Mesodermal cell (in vitro differentiated cells): ENCODE measurements at regions not wholly inside any gene's neighbourhood (a gene's known extent, or its start where the extent isn't known, plus 50 kb on each side); places are given as distances from the start of the nearest gene placed in this dataset.
"Not testable (repeated sequence)": the region's sequence is repeated elsewhere in the genome, so short reads cannot be mapped to it uniquely, and the experiment has no call there.

Experiments
- H3K27ac ChIP-seq: 2 replicates; pipeline ENCODE4 v1.7.0; 2013; ENCODE audit warnings: mild to moderate bottlenecking, low read depth, low read length, moderate library complexity; ENCODE audit not compliant: severe bottlenecking
- H3K36me3 ChIP-seq: 2 replicates; pipeline ENCODE4 v1.7.1; 2013; ENCODE audit warnings: mild to moderate bottlenecking, low read length, moderate library complexity; ENCODE audit not compliant: control insufficient read depth, insufficient read depth
- H3K4me1 ChIP-seq: one replicate; pipeline ENCODE4 v1.7.1; 2013; ENCODE audit warnings: mild to moderate bottlenecking, low read length; ENCODE audit not compliant: insufficient read depth, control insufficient read depth, poor library complexity, severe bottlenecking
- H3K4me3 ChIP-seq: 2 replicates; pipeline ENCODE4 v1.7.0; 2013; ENCODE audit warnings: low read length, control low read depth, mild to moderate bottlenecking; ENCODE audit not compliant: insufficient read depth, poor library complexity, severe bottlenecking; ENCODE audit errors: extremely low read depth
- H3K9me3 ChIP-seq: 2 replicates; pipeline ENCODE4 v1.7.1; 2013; ENCODE audit warnings: mild to moderate bottlenecking, low read length, moderate library complexity; ENCODE audit not compliant: control insufficient read depth
- WGBS, 2 experiments: methylation state at CpG; one replicate each; pipeline ENCODE4 v1.1.5; 2013; ENCODE audit warnings: missing lambda C conversion rate in 2 of 2; ENCODE audit not compliant: insufficient coverage in 2 of 2; 5-methylcytosine and 5-hydroxymethylcytosine counted together

GRCh38 chr2:83342860-83343329 lies 1116.2 kb downstream of the SUCLG1 start:
- H3K4me1 ChIP-seq, result no peaks in the 10 kb centered on the region
- WGBS, 2 experiments, result 80% methylated on average over 1 of the region's 2 CpGs; no CpG with 5 or more reads in 1 of the 2 experiments
- H3K9me3 ChIP-seq, result no peaks in the 10 kb centered on the region
- no peak overlapping the region for H3K4me3 ChIP-seq
- H3K36me3 ChIP-seq, result no peaks in the 10 kb centered on the region
- H3K27ac ChIP-seq, result no peak overlapping the region

- Histone ChIP-seq H3K4me1 (no peaks in the 10 kb centered on the region), H3K9me3 (no peaks in the 10 kb centered on the region), H3K36me3 (no peaks in the 10 kb centered on the region), H3K4me3 (no peak overlapping the region), H3K27ac (no peak overlapping the region)
- WGBS, 2 experiments, result 86 to 100% methylated on average over 1 to 3 of the region's 3 CpGs
Observed at GRCh38 chr2:83340424-83340823, 1118.7 kb downstream of the SUCLG1 start.

GRCh38 chr2:83339942-83340341 lies 1119.1 kb downstream of the SUCLG1 start:
- not testable (repeated sequence) for H3K36me3 ChIP-seq, H3K27ac ChIP-seq, H3K9me3 ChIP-seq, H3K4me3 ChIP-seq, H3K4me1 ChIP-seq
- 80 to 100% methylated on average over 1 to 2 of the region's 5 CpGs for WGBS, 2 experiments

GRCh38 chr2:83331810-83332209 lies 1127.3 kb downstream of the SUCLG1 start:
- no peaks in the 10 kb centered on the region for H3K36me3 ChIP-seq
- H3K9me3 ChIP-seq, result no peaks in the 10 kb centered on the region
- no peaks in the 10 kb centered on the region for H3K4me1 ChIP-seq
- WGBS, 2 experiments, result 83% methylated on average over 1 of the region's 3 CpGs; no CpG with 5 or more reads in 1 of the 2 experiments
- H3K4me3 ChIP-seq, result no peak overlapping the region
- H3K27ac ChIP-seq, result no peak overlapping the region

- Histone ChIP-seq H3K36me3 (no peaks in the 10 kb centered on the region), H3K27ac (no peak overlapping the region), H3K4me1 (no peaks in the 10 kb centered on the region), H3K4me3 (no peak overlapping the region), H3K9me3 (no peaks in the 10 kb centered on the region)
- WGBS, 2 experiments, result no CpG with 5 or more reads among the region's 1 CpG
Observed at GRCh38 chr2:83323038-83323437, 1136.0 kb downstream of the SUCLG1 start.

DNA sequence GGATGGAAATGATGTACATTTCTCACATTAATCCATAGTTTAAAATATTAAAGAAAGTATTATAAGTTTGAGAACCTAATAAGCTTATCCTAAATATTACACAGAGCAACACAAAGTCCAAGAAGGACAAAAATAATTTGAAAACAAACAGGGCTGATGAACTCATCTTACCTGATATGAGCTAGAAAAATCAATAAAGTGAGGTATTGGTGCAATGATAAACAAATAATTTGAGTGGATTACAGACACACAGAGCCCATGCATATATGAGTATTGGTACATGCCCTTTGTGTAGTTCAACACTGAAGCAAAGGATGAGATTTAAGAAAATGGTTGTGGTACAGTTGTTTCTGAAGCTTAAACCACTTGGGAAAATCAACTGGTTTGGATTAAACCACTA lies 1139.0 kb downstream of the SUCLG1 start:
- Histone ChIP-seq H3K27ac (no peak overlapping the region), H3K36me3 (no peaks in the 10 kb centered on the region), H3K4me1 (no peaks in the 10 kb centered on the region), H3K9me3 (no peaks in the 10 kb centered on the region), H3K4me3 (no peak overlapping the region)

GRCh38 chr2:83305758-83306378 lies 1153.2 kb downstream of the SUCLG1 start:
- H3K36me3 ChIP-seq, result no peaks in the 10 kb centered on the region

DNA sequence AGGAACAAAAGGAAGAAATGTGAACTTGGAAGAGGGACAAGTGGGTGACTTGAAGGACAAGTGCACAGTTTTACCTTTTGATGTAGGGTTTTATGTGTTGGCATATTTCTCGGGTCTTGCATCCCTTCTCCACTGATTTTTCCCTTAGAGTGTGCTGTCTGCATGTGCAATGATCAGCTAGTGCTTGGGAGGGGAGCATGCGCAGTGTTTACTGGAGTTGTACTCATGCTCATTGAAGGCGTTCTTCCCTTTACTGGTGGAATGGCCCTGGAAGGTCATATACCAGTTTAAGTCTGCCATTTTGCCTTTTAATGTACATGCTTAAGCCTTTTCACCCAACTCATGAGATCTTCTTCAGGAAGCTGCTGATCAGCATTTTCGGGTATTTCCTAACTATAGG lies 1168.0 kb downstream of the SUCLG1 start:
- Histone ChIP-seq H3K4me3 (no peak overlapping the region), H3K9me3 (peaks cover 2% of the 10 kb centered on the region), H3K27ac (no peak overlapping the region), H3K36me3 (no peaks in the 10 kb centered on the region), H3K4me1 (no peaks in the 10 kb centered on the region)
- WGBS, 2 experiments, result 84 to 100% methylated on average over 3 to 4 of the region's 4 CpGs

More at GRCh38 chr2:83305758-83306378, 1153.2 kb downstream of the SUCLG1 start:
- H3K4me3 ChIP-seq, result no peak overlapping the region
- no peaks in the 10 kb centered on the region for H3K9me3 ChIP-seq
- H3K4me1 ChIP-seq, result no peaks in the 10 kb centered on the region
- 83% methylated on average over 5 to 7 of the region's 11 CpGs for WGBS, 2 experiments
- H3K27ac ChIP-seq, result no peak overlapping the region

DNA sequence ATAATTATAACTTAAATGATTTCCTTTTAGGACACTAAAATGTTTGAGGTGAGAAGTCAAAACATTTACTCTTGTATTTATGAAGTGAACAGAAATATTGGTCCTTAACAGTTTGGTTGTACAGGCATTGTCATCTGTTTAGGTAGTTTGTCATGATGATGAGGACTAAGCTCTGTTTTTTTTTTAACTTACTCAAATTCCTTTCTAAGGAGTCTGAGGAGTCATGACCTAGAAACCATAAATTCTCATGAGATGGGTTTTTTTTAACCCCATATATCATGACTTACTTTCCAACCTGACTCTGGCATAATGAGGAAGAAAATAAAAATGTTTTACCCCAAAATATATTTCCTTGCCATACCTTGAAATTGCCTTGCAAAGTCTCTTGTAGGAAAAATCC lies 1176.2 kb downstream of the SUCLG1 start:
- no peaks in the 10 kb centered on the region for H3K4me1 ChIP-seq
- H3K36me3 ChIP-seq, result no peaks in the 10 kb centered on the region
- H3K9me3 ChIP-seq, result peaks cover 3% of the 10 kb centered on the region
- H3K4me3 ChIP-seq, result no peak overlapping the region
- no peak overlapping the region for H3K27ac ChIP-seq

DNA sequence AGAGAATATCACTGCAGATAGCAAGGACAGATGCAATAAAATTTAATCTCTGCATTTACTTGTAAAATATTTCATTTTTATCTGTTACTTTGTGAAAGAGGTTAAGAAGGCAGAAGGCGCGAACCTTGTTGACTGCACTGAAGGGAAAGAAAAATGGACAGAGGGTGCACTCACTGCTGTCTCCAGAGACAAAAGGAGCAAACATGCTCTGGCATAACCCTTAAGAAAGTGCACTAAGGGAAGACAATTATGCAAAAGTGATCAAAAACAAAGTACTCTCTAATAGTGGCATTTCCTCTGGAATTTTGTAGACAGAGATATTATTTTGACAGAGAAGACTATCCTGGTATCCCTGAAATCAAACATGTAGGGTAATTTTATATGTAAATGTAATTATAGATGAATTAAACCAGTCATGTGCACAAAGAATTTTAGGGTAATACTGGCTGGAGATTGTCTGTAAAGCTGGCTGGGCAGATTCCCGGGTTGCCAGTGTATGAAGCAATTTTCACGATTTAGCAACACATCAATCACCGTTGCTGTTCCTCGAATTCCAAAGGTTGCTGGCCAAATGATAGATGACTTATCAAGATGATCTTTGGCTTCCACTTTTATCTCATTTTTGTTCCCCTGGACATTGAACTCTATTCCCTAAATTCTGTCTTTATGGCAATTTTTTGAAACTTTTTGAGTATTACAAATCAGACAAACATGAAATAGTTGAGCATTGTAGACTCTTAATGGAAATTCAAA lies 1176.9 kb downstream of the SUCLG1 start:
- no peaks in the 10 kb centered on the region for H3K36me3 ChIP-seq
- no peak overlapping the region for H3K4me3 ChIP-seq
- H3K4me1 ChIP-seq, result no peaks in the 10 kb centered on the region
- WGBS, 2 experiments, result 88 to 91% methylated on average over 6 of the region's 6 CpGs
- H3K27ac ChIP-seq, result no peak overlapping the region
- peaks cover 3% of the 10 kb centered on the region for H3K9me3 ChIP-seq

- no peaks in the 10 kb centered on the region for H3K36me3 ChIP-seq
- no peak overlapping the region for H3K27ac ChIP-seq
- no peaks in the 10 kb centered on the region for H3K4me1 ChIP-seq
- H3K9me3 ChIP-seq, result no peaks in the 10 kb centered on the region
- H3K4me3 ChIP-seq, result no peak overlapping the region
- 91 to 100% methylated on average over 1 of the region's 1 CpG for WGBS, 2 experiments
Observed at GRCh38 chr2:83280391-83280790, 1178.7 kb downstream of the SUCLG1 start.
